ENCODE measurements at regions not wholly inside any gene's neighbourhood (a gene's known extent, or its start where the extent isn't known, plus 50 kb on each side); places are given as distances from the start of the nearest gene placed in this dataset.
"Not testable (repeated sequence)": the region's sequence is repeated elsewhere in the genome, so short reads cannot be mapped to it uniquely, and the experiment has no call there.

DNA sequence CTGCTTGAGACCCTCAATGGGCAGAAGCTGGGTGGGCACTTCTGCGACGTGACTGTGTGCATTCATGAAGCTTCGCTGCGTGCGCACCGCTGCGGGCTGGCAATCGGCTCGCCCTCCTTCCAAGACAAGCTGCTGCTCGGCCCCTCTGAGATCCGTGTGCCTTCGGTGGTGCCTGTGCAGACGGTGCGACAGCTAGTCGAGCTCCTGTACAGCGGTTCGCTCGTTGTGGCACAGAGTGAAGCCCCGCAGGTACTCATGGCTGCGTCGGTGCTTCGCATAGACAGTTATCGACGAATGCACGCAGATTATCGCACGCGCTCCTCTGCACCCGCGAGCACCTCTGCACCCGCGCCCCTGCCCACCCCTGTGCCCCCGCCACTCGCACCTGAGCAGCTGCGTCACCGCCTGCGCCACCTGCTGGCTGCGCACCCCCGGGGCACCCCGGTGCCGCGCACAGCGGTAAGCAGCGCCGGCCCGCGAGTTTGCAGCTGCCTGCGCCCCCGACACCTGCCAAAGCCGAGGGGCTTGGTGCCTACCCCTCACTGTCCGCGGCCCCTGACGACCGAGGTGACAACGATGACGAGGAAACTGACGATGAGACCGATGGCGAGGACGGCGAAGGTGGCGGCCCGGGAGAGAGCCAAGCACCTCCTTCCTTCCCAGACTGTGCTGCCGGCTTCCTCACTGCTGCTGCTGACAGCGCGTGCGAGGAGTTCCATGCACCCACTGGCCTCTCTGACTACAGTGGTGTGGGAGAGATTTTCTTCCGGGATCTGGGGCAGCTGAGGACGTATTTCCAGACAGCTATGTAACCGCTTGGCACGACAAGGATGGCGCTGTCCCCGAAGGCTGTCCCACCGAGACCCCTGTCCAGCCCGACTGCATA, 89.2 kb downstream of the LIMS4 start:
- H3K9me3 Mint-ChIP-seq; H3K27me3 Mint-ChIP-seq; H3K4me3 ChIP-seq (ENCODE audit: low read depth, low read length); H3K36me3 Mint-ChIP-seq; H3K4me3 Mint-ChIP-seq; H3K4me1 Mint-ChIP-seq; H3K36me3 ChIP-seq (ENCODE audit: control insufficient read depth, insufficient read depth, low read length); H3K4me1 ChIP-seq (ENCODE audit: control insufficient read depth, insufficient read depth, low read length, poor library complexity, severe bottlenecking); H3K9me3 ChIP-seq (ENCODE audit: control insufficient read depth in 2 of 2, low read length in 2 of 2); H3K27me3 ChIP-seq (ENCODE audit: control insufficient read depth, insufficient read depth, low read length); H3K27ac Mint-ChIP-seq; H3K27ac ChIP-seq (ENCODE audit: insufficient read depth, low read length, poor library complexity, severe bottlenecking); DNase-seq: not testable (repeated sequence)
- ATAC-seq (ENCODE audit: low read depth in 2 of 2), result peak; percentile 67 to 77

DNA sequence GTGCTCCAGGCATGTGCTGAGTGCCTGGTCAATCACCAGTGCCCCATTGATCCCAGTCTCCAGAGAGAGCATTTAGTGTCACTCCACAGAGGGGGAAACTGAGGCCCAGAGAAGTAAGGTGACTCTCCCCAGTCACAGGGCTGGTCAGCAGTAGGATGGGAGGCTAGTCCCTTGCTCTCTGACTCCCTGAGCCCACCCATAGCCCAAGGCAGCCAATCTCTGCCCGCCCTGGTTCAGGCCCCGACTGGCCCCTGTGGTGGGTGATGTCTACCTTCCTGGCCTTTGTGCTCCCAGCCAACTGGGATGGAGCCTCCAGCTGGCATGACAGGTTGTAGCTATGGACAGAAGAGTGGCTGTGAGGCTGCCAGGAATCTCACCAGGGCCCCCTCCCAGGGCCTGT, 99.1 kb downstream of the LIMS4 start:
- not testable (repeated sequence) for H3K27me3 Mint-ChIP-seq; H3K27ac ChIP-seq (ENCODE audit: insufficient read depth, low read length, poor library complexity, severe bottlenecking); DNase-seq; H3K9me3 Mint-ChIP-seq; H3K27me3 ChIP-seq (ENCODE audit: control insufficient read depth, insufficient read depth, low read length); H3K9me3 ChIP-seq (ENCODE audit: control insufficient read depth in 2 of 2, low read length in 2 of 2); H3K4me1 Mint-ChIP-seq; H3K4me1 ChIP-seq (ENCODE audit: control insufficient read depth, insufficient read depth, low read length, poor library complexity, severe bottlenecking); H3K27ac Mint-ChIP-seq; H3K36me3 Mint-ChIP-seq; H3K4me3 Mint-ChIP-seq; ATAC-seq (ENCODE audit: low read depth in 2 of 2); H3K4me3 ChIP-seq (ENCODE audit: low read depth, low read length); H3K36me3 ChIP-seq (ENCODE audit: control insufficient read depth, insufficient read depth, low read length)

DNA sequence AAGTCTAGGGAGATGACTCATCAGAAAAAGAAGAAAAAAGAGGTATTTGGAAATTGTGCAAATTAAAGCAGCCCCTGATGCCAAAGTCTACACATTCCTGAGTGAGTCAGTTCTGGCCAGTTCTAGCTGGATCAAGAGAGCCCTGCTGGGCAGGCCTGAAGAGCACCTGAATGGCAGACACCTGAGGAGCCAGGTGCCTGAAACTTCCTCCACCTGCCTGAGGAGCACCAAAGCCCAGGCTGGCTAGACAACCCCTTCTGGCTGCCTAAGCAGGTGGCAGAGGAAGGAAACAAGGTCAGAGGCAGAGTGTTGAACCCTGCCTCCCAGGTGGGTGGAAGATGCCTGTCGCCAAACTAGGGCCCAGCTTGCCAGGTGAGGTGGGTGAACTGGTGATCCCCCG, 101.0 kb downstream of the LIMS4 start:
- H3K27me3 Mint-ChIP-seq; H3K4me1 ChIP-seq (ENCODE audit: control insufficient read depth, insufficient read depth, low read length, poor library complexity, severe bottlenecking); H3K36me3 Mint-ChIP-seq; H3K27ac Mint-ChIP-seq; H3K27ac ChIP-seq (ENCODE audit: insufficient read depth, low read length, poor library complexity, severe bottlenecking); H3K4me3 Mint-ChIP-seq; ATAC-seq (ENCODE audit: low read depth in 2 of 2); H3K36me3 ChIP-seq (ENCODE audit: control insufficient read depth, insufficient read depth, low read length); H3K4me3 ChIP-seq (ENCODE audit: low read depth, low read length); DNase-seq; H3K4me1 Mint-ChIP-seq; H3K27me3 ChIP-seq (ENCODE audit: control insufficient read depth, insufficient read depth, low read length); H3K9me3 ChIP-seq (ENCODE audit: control insufficient read depth in 2 of 2, low read length in 2 of 2); H3K9me3 Mint-ChIP-seq: not testable (repeated sequence)

DNA sequence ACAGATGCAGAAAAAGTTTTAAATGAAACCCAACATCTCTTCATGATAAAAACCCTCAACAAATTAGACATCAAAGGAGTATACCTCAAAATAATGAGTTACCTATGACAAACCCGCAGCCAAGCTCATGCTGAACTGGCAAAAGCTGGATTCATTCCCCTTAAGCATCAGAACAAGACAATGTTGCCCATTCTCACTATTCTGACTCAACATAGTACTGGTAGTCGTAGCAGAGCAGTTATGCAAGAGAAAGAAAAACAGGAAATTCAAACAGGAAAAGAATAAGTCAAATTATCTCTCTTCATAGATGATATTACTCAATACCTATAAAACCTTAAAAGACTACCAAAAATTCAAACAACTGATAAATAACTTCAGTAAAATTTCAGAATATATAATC, 115.0 kb downstream of the LIMS4 start:
- not testable (repeated sequence) for H3K36me3 ChIP-seq (ENCODE audit: control insufficient read depth, insufficient read depth, low read length); H3K36me3 Mint-ChIP-seq; H3K4me3 Mint-ChIP-seq; DNase-seq; H3K4me1 Mint-ChIP-seq; H3K27ac Mint-ChIP-seq; H3K27ac ChIP-seq (ENCODE audit: insufficient read depth, low read length, poor library complexity, severe bottlenecking); H3K4me1 ChIP-seq (ENCODE audit: control insufficient read depth, insufficient read depth, low read length, poor library complexity, severe bottlenecking); H3K4me3 ChIP-seq (ENCODE audit: low read depth, low read length); H3K9me3 ChIP-seq (ENCODE audit: control insufficient read depth in 2 of 2, low read length in 2 of 2); ATAC-seq (ENCODE audit: low read depth in 2 of 2); H3K27me3 Mint-ChIP-seq; H3K9me3 Mint-ChIP-seq; H3K27me3 ChIP-seq (ENCODE audit: control insufficient read depth, insufficient read depth, low read length)

DNA sequence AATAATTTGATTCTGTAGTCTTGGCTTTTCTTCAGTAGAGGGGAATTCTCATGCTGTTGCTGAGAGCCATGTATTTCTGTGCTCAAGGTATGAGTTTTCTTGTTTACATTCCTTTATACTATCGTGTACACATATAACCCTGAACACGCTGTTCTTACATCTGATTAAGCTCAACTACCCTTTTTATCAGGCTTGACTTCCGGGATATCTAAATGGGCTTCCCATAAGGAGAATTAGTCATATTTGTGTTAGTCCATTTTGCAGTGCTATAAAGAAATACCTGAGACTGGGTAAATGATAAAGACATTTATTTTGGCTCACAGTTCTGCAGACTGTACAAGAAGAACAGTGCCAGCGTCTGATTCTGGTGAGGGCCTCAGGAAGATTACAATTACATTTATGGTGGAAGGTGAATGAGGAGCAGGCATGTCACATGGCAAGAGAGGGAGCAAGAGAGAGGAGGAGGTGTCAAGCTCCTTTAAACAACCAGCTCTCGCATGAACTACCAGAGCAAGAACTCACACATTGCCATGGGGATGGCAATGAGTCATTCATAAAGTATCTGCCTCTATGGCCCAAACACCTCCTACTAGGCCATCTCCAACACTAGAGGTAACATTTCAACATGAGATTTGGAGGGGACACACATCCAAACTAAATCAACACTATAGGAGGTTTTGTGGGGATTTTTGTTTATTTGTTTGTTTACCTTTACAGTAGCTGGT, 118.2 kb downstream of the LIMS4 start:
- not testable (repeated sequence) for H3K27me3 Mint-ChIP-seq

DNA sequence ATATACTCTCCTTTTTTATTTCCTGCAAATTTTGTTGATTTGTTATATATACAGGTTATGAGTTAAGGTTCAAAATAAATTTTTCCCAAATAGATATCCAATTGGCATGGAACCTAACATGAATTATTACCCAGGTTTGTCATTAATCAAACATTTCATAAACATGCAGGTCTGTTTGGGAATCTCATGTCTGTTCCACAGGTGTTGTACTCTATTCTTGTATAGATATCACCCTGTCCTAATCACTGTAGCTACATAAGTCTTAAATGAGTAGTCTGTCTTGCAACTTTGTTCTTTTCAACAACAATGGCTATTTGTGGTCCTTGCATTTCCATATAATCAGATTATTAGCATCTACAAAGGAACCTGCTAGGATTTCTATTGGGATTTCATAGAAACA, 121.9 kb downstream of the LIMS4 start:
- not testable (repeated sequence) for H3K4me1 ChIP-seq (ENCODE audit: control insufficient read depth, insufficient read depth, low read length, poor library complexity, severe bottlenecking); H3K27me3 Mint-ChIP-seq; H3K4me3 Mint-ChIP-seq; DNase-seq; H3K27me3 ChIP-seq (ENCODE audit: control insufficient read depth, insufficient read depth, low read length); H3K27ac ChIP-seq (ENCODE audit: insufficient read depth, low read length, poor library complexity, severe bottlenecking); H3K36me3 Mint-ChIP-seq; H3K9me3 Mint-ChIP-seq; H3K4me3 ChIP-seq (ENCODE audit: low read depth, low read length); ATAC-seq (ENCODE audit: low read depth in 2 of 2); H3K27ac Mint-ChIP-seq; H3K36me3 ChIP-seq (ENCODE audit: control insufficient read depth, insufficient read depth, low read length); H3K4me1 Mint-ChIP-seq; H3K9me3 ChIP-seq (ENCODE audit: control insufficient read depth in 2 of 2, low read length in 2 of 2)

More for the DNA sequence above, 118.2 kb downstream of the LIMS4 start:
- H3K27me3 ChIP-seq (ENCODE audit: control insufficient read depth, insufficient read depth, low read length); H3K9me3 ChIP-seq (ENCODE audit: control insufficient read depth in 2 of 2, low read length in 2 of 2); H3K36me3 ChIP-seq (ENCODE audit: control insufficient read depth, insufficient read depth, low read length); H3K4me1 Mint-ChIP-seq; H3K27ac Mint-ChIP-seq; H3K36me3 Mint-ChIP-seq; H3K27ac ChIP-seq (ENCODE audit: insufficient read depth, low read length, poor library complexity, severe bottlenecking); H3K4me3 Mint-ChIP-seq; H3K4me3 ChIP-seq (ENCODE audit: low read depth, low read length); ATAC-seq (ENCODE audit: low read depth in 2 of 2); DNase-seq; H3K4me1 ChIP-seq (ENCODE audit: control insufficient read depth, insufficient read depth, low read length, poor library complexity, severe bottlenecking); H3K9me3 Mint-ChIP-seq: not testable (repeated sequence)

DNA sequence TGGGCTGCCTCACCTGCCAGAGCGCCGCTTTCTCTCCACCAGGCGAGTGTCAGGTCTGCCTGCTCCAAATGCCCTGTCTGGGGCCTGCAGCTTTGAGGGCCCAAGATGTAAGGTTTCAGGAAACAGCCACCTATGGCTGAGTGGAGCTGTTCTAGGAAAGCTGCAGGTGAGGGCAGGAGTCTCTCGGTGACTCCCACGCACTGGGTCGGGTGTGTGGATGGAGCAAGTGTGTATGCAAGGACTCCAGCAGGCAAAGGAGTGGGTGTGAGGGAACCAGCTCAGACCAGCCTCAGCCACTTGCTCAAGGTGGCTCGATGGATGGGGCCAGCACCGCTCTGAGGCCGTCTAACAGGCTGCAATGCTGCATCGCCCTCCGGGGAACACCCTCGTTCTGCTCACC, 123.7 kb downstream of the LIMS4 start:
- not testable (repeated sequence) for DNase-seq; H3K4me1 Mint-ChIP-seq; H3K36me3 ChIP-seq (ENCODE audit: control insufficient read depth, insufficient read depth, low read length); H3K4me1 ChIP-seq (ENCODE audit: control insufficient read depth, insufficient read depth, low read length, poor library complexity, severe bottlenecking); H3K36me3 Mint-ChIP-seq; H3K27ac ChIP-seq (ENCODE audit: insufficient read depth, low read length, poor library complexity, severe bottlenecking); H3K4me3 ChIP-seq (ENCODE audit: low read depth, low read length); H3K27me3 ChIP-seq (ENCODE audit: control insufficient read depth, insufficient read depth, low read length); H3K4me3 Mint-ChIP-seq; H3K27me3 Mint-ChIP-seq; H3K9me3 Mint-ChIP-seq; H3K27ac Mint-ChIP-seq; H3K9me3 ChIP-seq (ENCODE audit: control insufficient read depth in 2 of 2, low read length in 2 of 2)
- peak in 1 of 2 donors; percentile 18 for ATAC-seq (ENCODE audit: low read depth in 2 of 2)

DNA sequence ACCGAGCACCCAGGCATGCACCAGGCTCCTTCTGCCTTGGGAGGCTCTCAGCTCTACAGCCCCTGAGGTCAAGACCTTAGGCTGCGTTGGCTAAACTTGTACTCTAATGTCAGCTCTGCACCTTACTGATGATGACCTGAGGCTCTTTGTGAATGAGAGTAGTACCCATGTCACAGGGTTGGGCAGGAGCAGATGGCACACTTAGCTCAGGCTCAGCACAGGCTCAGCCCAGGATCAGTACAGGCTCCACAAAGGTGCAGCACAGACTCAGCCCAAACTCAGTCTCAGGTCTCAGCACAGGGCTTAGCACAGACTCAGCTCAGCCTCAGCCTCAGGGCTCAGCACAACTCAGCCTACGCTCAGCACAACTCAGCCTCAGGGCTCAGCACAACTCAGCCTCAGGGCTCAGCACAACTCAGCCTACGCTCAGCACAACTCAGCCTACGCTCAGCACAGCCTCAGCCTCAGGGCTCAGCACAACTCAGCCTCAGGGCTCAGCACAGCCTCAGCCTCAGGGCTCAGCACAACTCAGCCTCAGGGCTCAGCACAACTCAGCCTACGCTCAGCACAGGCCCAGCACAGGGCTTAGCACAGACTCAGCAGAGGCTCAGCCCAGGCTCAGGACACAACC, 128.1 kb downstream of the LIMS4 start:
- not testable (repeated sequence) for H3K27ac ChIP-seq (ENCODE audit: insufficient read depth, low read length, poor library complexity, severe bottlenecking); H3K4me1 ChIP-seq (ENCODE audit: control insufficient read depth, insufficient read depth, low read length, poor library complexity, severe bottlenecking); H3K9me3 Mint-ChIP-seq; H3K4me3 ChIP-seq (ENCODE audit: low read depth, low read length); H3K27me3 ChIP-seq (ENCODE audit: control insufficient read depth, insufficient read depth, low read length); ATAC-seq (ENCODE audit: low read depth in 2 of 2); H3K36me3 ChIP-seq (ENCODE audit: control insufficient read depth, insufficient read depth, low read length); H3K4me3 Mint-ChIP-seq; H3K36me3 Mint-ChIP-seq; H3K27me3 Mint-ChIP-seq; DNase-seq; H3K9me3 ChIP-seq (ENCODE audit: control insufficient read depth in 2 of 2, low read length in 2 of 2); H3K4me1 Mint-ChIP-seq; H3K27ac Mint-ChIP-seq

All from CD4-positive, CD25-positive, alpha-beta regulatory T cell (primary cell).